ENCODE measurements at regions not wholly inside any gene's neighbourhood (a gene's known extent, or its start where the extent isn't known, plus 50 kb on each side); places are given as distances from the start of the nearest gene placed in this dataset.

DNA sequence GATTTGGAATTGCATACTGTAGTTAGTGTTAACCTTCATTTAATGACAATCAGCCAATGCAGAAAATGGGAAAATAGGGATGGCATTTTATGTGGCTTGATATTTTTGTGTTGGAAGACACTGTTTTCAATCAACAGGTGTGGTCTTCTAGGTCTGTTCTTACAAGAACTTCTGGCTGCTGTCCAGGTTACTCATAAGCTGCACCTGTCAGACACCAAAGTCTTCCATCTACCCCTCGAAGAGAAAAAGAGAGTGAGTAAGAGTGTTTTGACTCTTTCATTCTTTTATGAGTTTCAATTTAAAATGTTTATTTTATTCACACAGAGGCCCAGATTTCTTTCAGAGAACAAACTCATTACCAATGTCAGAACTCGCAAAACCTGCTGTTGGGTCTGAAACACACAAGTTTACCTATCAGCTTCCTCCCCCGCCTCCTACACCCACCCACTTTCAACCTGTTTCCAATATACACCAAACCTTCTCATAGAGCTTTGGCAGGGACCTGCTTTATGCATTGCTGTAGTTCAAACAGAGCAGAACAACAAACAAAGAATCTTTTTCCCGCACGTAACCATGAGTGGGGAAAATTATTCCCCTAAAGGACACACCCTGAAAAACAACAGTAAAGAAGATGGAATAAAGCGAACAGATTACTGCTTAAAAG is 767.7 kb upstream of the ALCAM start:
- Histone ChIP-seq H3K4me3 (no peak overlapping the region), H3K36me3 (replicated peaks in 1 of 2) (no peaks in the 10 kb centered on the region), H3K9me3 (replicated peaks in 1 of 3) (no peaks in the 10 kb centered on the region), H3K4me1 (replicated peaks in 1 of 2) (no peaks in the 10 kb centered on the region), H3K27ac (no peak overlapping the region), H3K27me3 (no peaks in the 10 kb centered on the region)
- no peak for DNase-seq
- intact Hi-C loops (cut with DNase I) = no loop called here
- WGBS, 4 donors = 89 to 94% (median 90%) methylated on average over 6 of the region's 6 CpGs
- TF ChIP-seq, protein P1, sequence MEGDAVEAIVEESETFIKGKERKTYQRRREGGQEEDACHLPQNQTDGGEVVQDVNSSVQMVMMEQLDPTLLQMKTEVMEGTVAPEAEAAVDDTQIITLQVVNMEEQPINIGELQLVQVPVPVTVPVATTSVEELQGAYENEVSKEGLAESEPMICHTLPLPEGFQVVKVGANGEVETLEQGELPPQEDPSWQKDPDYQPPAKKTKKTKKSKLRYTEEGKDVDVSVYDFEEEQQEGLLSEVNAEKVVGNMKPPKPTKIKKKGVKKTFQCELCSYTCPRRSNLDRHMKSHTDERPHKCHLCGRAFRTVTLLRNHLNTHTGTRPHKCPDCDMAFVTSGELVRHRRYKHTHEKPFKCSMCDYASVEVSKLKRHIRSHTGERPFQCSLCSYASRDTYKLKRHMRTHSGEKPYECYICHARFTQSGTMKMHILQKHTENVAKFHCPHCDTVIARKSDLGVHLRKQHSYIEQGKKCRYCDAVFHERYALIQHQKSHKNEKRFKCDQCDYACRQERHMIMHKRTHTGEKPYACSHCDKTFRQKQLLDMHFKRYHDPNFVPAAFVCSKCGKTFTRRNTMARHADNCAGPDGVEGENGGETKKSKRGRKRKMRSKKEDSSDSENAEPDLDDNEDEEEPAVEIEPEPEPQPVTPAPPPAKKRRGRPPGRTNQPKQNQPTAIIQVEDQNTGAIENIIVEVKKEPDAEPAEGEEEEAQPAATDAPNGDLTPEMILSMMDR (IDR thresholded peaks at IDR 0.05) = no peak
- TF ChIP-seq POLR2A (IDR thresholded peaks at IDR 0.05) = no peak

DNA sequence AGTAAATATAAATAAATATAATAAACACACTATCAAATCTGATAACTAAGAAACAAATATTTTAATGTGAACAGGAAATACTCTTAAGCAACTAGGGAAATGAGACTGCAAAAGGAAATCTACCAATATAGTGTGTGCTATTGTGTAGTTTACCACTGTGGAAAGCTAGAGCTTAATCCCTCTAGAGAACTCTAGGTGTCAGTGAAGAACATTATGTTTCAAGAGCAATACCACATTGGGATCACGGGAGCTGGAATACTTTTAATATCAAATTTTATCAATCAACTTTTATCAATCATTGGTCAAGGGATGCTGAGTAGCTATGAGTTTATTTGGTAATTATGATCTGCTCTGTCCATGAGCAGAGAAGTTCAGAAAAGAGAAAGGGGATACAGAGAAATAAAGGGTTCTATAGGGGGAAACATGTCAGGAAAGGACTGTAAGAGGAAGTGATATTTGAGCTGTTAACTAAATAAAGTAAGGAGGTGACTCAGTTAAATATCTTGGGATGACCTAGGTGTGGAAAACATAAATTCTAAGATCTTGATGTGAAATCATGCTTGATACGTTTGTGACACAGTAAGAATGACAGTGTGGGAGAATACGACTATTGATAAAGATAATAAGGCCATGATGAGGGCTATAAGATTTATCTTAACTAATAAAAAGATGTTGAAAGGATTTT is 762.2 kb upstream of the ALCAM start:
- H3K36me3 ChIP-seq (replicated peaks in 1 of 2) = no peaks in the 10 kb centered on the region
- H3K4me1 ChIP-seq (replicated peaks in 1 of 2) = no peaks in the 10 kb centered on the region
- TF ChIP-seq, protein P1 (IDR thresholded peaks at IDR 0.05) = peak in 3 of 6 experiments; percentile 9 to 24 (median 23)
- no peak for TF ChIP-seq POLR2A (IDR thresholded peaks at IDR 0.05)
- DNase-seq = no peak
- H3K4me3 ChIP-seq = no peak overlapping the region
- 61 to 70% (median 64%) methylated on average over 3 of the region's 3 CpGs for WGBS, 4 donors
- H3K27me3 ChIP-seq = no peaks in the 10 kb centered on the region
- H3K27ac ChIP-seq = no peak overlapping the region
- intact Hi-C loops (cut with DNase I) = no loop called here
- no peaks in the 10 kb centered on the region for H3K9me3 ChIP-seq (replicated peaks in 1 of 3)

DNA sequence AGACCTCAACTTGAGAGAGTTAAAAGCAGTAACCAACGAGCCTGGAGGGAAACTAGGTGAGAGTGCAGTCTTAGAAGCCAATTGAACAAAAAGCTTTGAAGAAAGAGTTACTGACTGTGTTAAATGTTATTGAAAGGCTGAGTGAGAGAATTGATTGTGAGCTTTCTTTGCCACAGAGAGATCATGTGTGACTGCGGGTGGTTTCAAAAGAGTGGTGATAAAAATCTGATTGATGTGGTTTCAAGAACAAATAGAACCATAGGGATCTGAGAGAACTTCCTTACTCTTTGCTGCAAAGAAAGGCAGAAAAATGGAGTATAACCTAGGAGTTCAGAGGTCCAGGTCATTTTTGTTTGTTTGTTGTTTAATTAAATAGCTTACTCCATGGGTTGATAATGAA is 759.9 kb upstream of the ALCAM start:
- Histone ChIP-seq H3K9me3 (replicated peaks in 1 of 3) (no peaks in the 10 kb centered on the region), H3K27ac (no peak overlapping the region), H3K36me3 (replicated peaks in 1 of 2) (no peaks in the 10 kb centered on the region), H3K4me1 (replicated peaks in 1 of 2) (no peaks in the 10 kb centered on the region), H3K4me3 (no peak overlapping the region), H3K27me3 (no peaks in the 10 kb centered on the region)
- no peak for TF ChIP-seq POLR2A (IDR thresholded peaks at IDR 0.05)
- TF ChIP-seq, protein P1 (IDR thresholded peaks at IDR 0.05) = no peak
- intact Hi-C loops (cut with DNase I) = no loop called here
- DNase-seq = no peak
- WGBS, 4 donors = 30 to 38% (median 34%) methylated on average over 2 of the region's 2 CpGs

DNA sequence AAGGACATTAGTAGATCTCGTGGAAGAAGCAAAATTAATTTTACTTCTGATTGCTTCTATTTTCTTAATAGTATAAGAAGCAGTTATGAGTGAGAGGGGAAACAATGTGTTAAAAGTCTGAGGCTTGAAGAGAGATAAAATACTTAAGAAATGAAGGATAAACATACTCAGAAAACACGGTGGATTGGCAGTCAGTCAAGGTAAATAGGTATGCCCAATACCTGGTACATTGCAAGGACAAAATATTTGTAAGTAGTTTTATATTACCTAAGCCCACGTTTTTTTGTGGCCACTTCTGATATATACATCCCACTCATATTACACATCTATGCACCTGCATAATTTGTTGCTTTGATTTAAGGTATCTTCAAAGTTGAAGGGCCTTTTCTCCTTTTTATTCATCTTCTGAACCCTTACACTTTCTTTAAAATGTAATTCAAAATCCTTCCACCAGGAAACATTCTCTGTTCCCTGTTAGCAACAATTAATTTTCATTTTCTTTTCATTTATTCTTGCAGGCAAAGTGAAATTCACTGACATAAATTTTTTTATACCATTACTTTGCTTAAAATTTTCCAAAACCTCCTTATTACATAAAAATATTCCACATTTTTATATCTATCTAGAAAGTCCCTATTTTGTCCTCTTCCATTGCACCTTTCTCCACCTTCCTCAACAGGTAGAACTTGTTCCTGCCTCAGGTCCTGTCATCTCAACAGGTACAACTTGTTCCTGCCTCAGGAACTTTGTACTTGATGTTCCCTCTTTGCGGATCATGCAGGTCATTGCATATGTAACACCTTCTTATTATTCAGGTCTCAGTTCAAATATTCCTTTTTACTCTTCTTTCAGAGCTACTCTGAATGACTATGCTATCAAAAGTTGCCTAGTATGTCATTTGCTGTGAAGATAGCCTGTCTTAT is 755.7 kb upstream of the ALCAM start:
- intact Hi-C loops (cut with DNase I) = no loop called here
- TF ChIP-seq, protein P1 (IDR thresholded peaks at IDR 0.05) = no peak
- TF ChIP-seq POLR2A (IDR thresholded peaks at IDR 0.05) = no peak
- Histone ChIP-seq H3K27ac (no peak overlapping the region), H3K4me1 (replicated peaks in 1 of 2) (no peaks in the 10 kb centered on the region), H3K36me3 (replicated peaks in 1 of 2) (no peaks in the 10 kb centered on the region), H3K27me3 (no peaks in the 10 kb centered on the region), H3K4me3 (no peak overlapping the region), H3K9me3 (replicated peaks in 1 of 3) (no peaks in the 10 kb centered on the region)
- DNase-seq = no peak
- 53 to 64% (median 59%) methylated on average over 4 of the region's 4 CpGs for WGBS, 4 donors
